ENCODE measurements at regions not wholly inside any gene's neighbourhood (a gene's known extent, or its start where the extent isn't known, plus 50 kb on each side); places are given as distances from the start of the nearest gene placed in this dataset.

DNA sequence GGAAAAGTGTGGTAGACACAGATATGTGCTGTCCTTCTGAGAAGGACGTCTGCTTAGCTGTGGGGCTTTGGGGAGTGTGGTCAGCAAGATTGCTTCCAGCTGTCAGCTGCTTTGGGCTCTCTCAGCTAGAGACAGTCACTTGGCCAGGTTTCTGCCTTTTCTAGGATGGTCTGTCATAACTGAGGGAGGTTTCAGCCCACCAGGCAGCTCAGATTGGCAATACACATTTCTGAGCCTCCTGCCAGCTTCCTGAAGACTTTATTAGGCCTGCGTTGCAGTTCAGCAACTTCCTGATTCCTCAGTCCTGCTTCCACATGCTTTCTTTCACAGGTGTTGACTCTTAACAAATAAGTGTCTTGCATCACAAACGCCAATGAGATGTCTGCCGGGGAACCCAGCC lies 286.5 kb downstream of the SQOR start:
- POLR2A ChIA-PET = no interaction called here
- intact Hi-C loops (cut with micrococcal nuclease; ENCODE audit: unreplicated experiment) = no loop called here
- no peak overlapping the region for H3K4me3 ChIP-seq (replicated peaks in 1 of 3; ENCODE audit: insufficient read depth in 1 of 3, low read depth in 2 of 3, low read length in 3 of 3)
- H3K27me3 ChIP-seq (ENCODE audit: control insufficient read depth in 1 of 2, insufficient read depth in 2 of 2, low read length in 2 of 2) = no peaks in the 10 kb centered on the region; a peak in 1 of 5 replicates
- TF ChIP-seq, protein P1, sequence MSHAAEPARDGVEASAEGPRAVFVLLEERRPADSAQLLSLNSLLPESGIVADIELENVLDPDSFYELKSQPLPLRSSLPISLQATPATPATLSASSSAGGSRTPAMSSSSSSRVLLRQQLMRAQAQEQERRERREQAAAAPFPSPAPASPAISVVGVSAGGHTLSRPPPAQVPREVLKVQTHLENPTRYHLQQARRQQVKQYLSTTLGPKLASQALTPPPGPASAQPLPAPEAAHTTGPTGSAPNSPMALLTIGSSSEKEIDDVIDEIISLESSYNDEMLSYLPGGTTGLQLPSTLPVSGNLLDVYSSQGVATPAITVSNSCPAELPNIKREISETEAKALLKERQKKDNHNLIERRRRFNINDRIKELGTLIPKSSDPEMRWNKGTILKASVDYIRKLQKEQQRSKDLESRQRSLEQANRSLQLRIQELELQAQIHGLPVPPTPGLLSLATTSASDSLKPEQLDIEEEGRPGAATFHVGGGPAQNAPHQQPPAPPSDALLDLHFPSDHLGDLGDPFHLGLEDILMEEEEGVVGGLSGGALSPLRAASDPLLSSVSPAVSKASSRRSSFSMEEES (CRISPR knock-in tag; IDR thresholded peaks at IDR 0.05) = no peak
- TF ChIP-seq, protein P2, sequence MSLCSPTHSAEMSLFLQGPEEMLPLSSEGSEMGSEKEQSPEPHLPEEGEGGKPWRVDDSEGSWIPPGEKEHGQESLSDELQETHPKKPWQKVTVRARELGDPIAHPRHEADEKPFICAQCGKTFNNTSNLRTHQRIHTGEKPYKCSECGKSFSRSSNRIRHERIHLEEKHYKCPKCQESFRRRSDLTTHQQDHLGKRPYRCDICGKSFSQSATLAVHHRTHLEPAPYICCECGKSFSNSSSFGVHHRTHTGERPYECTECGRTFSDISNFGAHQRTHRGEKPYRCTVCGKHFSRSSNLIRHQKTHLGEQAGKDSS (CRISPR knock-in tag; IDR thresholded peaks at IDR 0.05; ENCODE audit: borderline replicate concordance, low read depth) = no peak
- H3K9me3 ChIP-seq (ENCODE audit: low read length) = no peaks in the 10 kb centered on the region
- H3K4me1 ChIP-seq (ENCODE audit: insufficient read depth, low read length) = no peaks in the 10 kb centered on the region
- WGBS (ENCODE audit: low lambda C conversion rate) = 0% methylated on average over 4 of the region's 4 CpGs
- CTCF ChIA-PET (ENCODE audit: low intra/inter-chr PET ratio, low total read pairs) = no interaction called here
- H3K36me3 ChIP-seq (replicated peaks in 1 of 2; ENCODE audit: control insufficient read depth in 1 of 2, insufficient read depth in 2 of 2, low read length in 2 of 2) = no peaks in the 10 kb centered on the region
- no peak overlapping the region for H3K4me2 ChIP-seq (ENCODE audit: low read depth, low read length)
- ATAC-seq (no peak), FAIRE-seq (no peak), DNase-seq (ENCODE audit: low spot score) (peak; percentile 10)
- no peak overlapping the region for H3K9ac ChIP-seq (ENCODE audit: insufficient read depth, low read depth, low read length)
- no peak overlapping the region for H2AFZ ChIP-seq (ENCODE audit: low read length)
- no TSS peak for BruUV-seq (replicated peaks)
- in situ Hi-C loops (cut with HindIII; ENCODE audit: extremely low pct_ligation_motif_present, low pct_unique_long_range_greater_than_20kb) = no loop called here
- H3K79me2 ChIP-seq (ENCODE audit: insufficient read depth, low read length) = no peaks in the 10 kb centered on the region
- no peak overlapping the region for H3K27ac ChIP-seq (ENCODE audit: extremely low read length, insufficient read depth, low read length)
- H4K20me1 ChIP-seq (ENCODE audit: insufficient read depth, low read length) = no peaks in the 10 kb centered on the region

DNA sequence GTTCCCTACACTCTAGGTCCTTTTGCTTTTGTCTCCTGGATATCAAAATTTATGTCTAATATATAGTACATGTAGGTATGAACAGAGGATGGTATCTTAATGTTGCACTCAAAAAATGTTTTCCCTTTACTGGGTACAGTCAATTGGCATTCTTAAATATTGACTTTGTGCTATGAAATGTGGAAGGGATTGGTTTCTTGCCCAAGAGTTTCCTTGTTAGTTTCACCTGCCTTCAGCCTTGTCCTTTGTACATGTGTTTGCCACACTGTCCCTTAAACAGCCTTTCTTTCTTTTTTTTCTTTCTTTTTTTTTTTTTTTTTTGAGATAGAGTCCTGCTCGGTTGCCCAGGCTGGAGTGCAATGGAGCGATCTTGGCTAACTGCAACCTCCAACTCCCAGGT lies 287.1 kb downstream of the SQOR start:
- H3K79me2 ChIP-seq (ENCODE audit: insufficient read depth, low read length) = no peaks in the 10 kb centered on the region

More for the DNA sequence above, 287.1 kb downstream of the SQOR start:
- no peaks in the 10 kb centered on the region for H3K4me1 ChIP-seq (ENCODE audit: insufficient read depth, low read length)
- no peaks in the 10 kb centered on the region; a peak in 1 of 5 replicates for H3K27me3 ChIP-seq (ENCODE audit: control insufficient read depth in 1 of 2, insufficient read depth in 2 of 2, low read length in 2 of 2)
- no peaks in the 10 kb centered on the region for H4K20me1 ChIP-seq (ENCODE audit: insufficient read depth, low read length)
- H3K9me3 ChIP-seq (ENCODE audit: low read length) = no peaks in the 10 kb centered on the region
- no TSS peak for BruUV-seq (replicated peaks)
- no peak for ATAC-seq
- H2AFZ ChIP-seq (ENCODE audit: low read length) = no peak overlapping the region
- no peak for FAIRE-seq
- TF ChIP-seq KMT2B (CRISPR knock-in tag; IDR thresholded peaks at IDR 0.05) = no peak
- TF ChIP-seq ARNT (IDR thresholded peaks at IDR 0.05) = no peak
- TF ChIP-seq, protein P3, sequence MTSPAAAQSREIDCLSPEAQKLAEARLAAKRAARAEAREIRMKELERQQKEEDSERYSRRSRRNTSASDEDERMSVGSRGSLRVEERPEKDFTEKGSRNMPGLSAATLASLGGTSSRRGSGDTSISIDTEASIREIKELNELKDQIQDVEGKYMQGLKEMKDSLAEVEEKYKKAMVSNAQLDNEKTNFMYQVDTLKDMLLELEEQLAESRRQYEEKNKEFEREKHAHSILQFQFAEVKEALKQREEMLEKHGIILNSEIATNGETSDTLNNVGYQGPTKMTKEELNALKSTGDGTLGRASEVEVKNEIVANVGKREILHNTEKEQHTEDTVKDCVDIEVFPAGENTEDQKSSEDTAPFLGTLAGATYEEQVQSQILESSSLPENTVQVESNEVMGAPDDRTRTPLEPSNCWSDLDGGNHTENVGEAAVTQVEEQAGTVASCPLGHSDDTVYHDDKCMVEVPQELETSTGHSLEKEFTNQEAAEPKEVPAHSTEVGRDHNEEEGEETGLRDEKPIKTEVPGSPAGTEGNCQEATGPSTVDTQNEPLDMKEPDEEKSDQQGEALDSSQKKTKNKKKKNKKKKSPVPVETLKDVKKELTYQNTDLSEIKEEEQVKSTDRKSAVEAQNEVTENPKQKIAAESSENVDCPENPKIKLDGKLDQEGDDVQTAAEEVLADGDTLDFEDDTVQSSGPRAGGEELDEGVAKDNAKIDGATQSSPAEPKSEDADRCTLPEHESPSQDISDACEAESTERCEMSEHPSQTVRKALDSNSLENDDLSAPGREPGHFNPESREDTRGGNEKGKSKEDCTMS (CRISPR knock-in tag; conservative IDR thresholded peaks at IDR 0.05) = no peak
- TF ChIP-seq ZNF430 (CRISPR knock-in tag; IDR thresholded peaks at IDR 0.05) = no peak
- no peak for TF ChIP-seq ZNF225 (CRISPR knock-in tag; IDR thresholded peaks at IDR 0.05)
- POLR2A ChIA-PET = no interaction called here
- no peak overlapping the region for H3K27ac ChIP-seq (ENCODE audit: extremely low read length, insufficient read depth, low read length)
- no peaks in the 10 kb centered on the region for H3K36me3 ChIP-seq (replicated peaks in 1 of 2; ENCODE audit: control insufficient read depth in 1 of 2, insufficient read depth in 2 of 2, low read length in 2 of 2)
- H3K4me2 ChIP-seq (ENCODE audit: low read depth, low read length) = no peak overlapping the region
- intact Hi-C loops (cut with micrococcal nuclease; ENCODE audit: unreplicated experiment) = no loop called here
- H3K4me3 ChIP-seq (replicated peaks in 1 of 3; ENCODE audit: insufficient read depth in 1 of 3, low read depth in 2 of 3, low read length in 3 of 3) = no peak overlapping the region
- 48% methylated on average over 2 of the region's 2 CpGs for WGBS (ENCODE audit: low lambda C conversion rate)
- DNase-seq (ENCODE audit: low spot score) = no peak
- in situ Hi-C loops (cut with HindIII; ENCODE audit: extremely low pct_ligation_motif_present, low pct_unique_long_range_greater_than_20kb) = no loop called here
- no peak overlapping the region for H3K9ac ChIP-seq (ENCODE audit: insufficient read depth, low read depth, low read length)
- CTCF ChIA-PET (ENCODE audit: low intra/inter-chr PET ratio, low total read pairs) = no interaction called here
